ENCODE measurements at regions not wholly inside any gene's neighbourhood (a gene's known extent, or its start where the extent isn't known, plus 50 kb on each side); places are given as distances from the start of the nearest gene placed in this dataset.

DNA sequence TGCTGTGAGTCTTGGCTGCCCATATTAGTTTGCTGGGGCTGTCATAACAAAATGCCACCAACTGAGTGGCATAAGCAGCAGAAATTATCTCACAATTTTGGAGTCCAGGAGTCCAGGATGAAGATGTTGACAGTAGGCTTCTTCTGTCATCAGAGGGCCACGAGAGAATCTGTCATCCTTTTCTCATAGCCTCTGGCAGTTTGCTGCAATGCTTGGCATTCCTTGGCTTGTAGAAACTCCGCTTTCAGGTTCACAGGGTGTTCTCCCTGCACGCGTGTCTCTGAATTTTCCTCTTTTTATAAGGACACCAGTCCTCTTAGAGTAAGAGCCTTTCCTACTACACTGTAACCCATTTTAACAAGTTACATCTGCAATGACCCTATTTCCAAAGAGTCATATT, 838.4 kb downstream of the TFAP2A start:
- H3K9ac ChIP-seq (ENCODE audit: extremely low read depth, insufficient read length, low read length), result no peak overlapping the region
- H2AK5ac ChIP-seq (ENCODE audit: insufficient read length, low read length), result no peak overlapping the region
- no peak overlapping the region for H4K91ac ChIP-seq (ENCODE audit: insufficient read length, low read depth, low read length)
- H3K14ac ChIP-seq (ENCODE audit: insufficient read depth, low read length), result no peak overlapping the region
- no peaks in the 10 kb centered on the region for H3K4me1 ChIP-seq (ENCODE audit: insufficient read depth, low read length)
- H3K9me3 ChIP-seq (ENCODE audit: control insufficient read depth, low read depth, low read length), result no peaks in the 10 kb centered on the region
- H3K23ac ChIP-seq (ENCODE audit: insufficient read length, low read depth, low read length), result no peak overlapping the region
- H3K79me1 ChIP-seq (ENCODE audit: insufficient read depth, low read depth, low read length, poor library complexity, severe bottlenecking), result no peaks in the 10 kb centered on the region
- no peak overlapping the region for H2BK20ac ChIP-seq (ENCODE audit: low read depth, low read length, poor library complexity, severe bottlenecking)
- no peak overlapping the region for H2BK12ac ChIP-seq (ENCODE audit: insufficient read length, low read depth, low read length)
- H3T11ph ChIP-seq (ENCODE audit: low read length), result no peak overlapping the region
- no peak overlapping the region for H2BK5ac ChIP-seq (ENCODE audit: insufficient read length, low read length)
- no peak overlapping the region for H3K27ac ChIP-seq (ENCODE audit: insufficient read length, low read depth, low read length)
- H3K56ac ChIP-seq (ENCODE audit: insufficient read length, low read depth, low read length), result no peak overlapping the region
- H4K8ac ChIP-seq (replicated peaks; ENCODE audit: insufficient read length, low read depth, low read length), result no peak overlapping the region
- Mint-ChIP-seq H3K36me3 (ENCODE audit: insufficient read depth in 1 of 3, low read depth in 3 of 3) (no peaks in the 10 kb centered on the region), H3K9me3 (no peaks in the 10 kb centered on the region), H3K4me1 (no peaks in the 10 kb centered on the region), H3K27me3 (ENCODE audit: low read depth) (no peaks in the 10 kb centered on the region; the same call in 1 of the 2 replicates), H3K27ac (no peak overlapping the region), H3K4me3 (no peak overlapping the region)
- no peak overlapping the region for H3K18ac ChIP-seq (ENCODE audit: insufficient read length, low read depth, low read length)
- no peak overlapping the region for H2BK120ac ChIP-seq (ENCODE audit: low read depth, low read length, poor library complexity, severe bottlenecking)
- no CpG with 5 or more reads among the region's 4 CpGs for WGBS (ENCODE audit: extremely low coverage, insufficient read length, low lambda C conversion rate)
- no peak overlapping the region for H3K4me2 ChIP-seq (ENCODE audit: insufficient read depth, insufficient read length, low read length)
- H2BK15ac ChIP-seq (ENCODE audit: low read depth, low read length), result no peak overlapping the region
- H4K5ac ChIP-seq (ENCODE audit: insufficient read length, low read depth, low read length), result no peak overlapping the region
- no peaks in the 10 kb centered on the region for H4K20me1 ChIP-seq (ENCODE audit: control insufficient read depth, insufficient read depth, insufficient read length)
- H3K4ac ChIP-seq (ENCODE audit: low read depth, low read length), result no peak overlapping the region
- H2AFZ ChIP-seq (ENCODE audit: low read length), result no peak overlapping the region
- no peaks in the 10 kb centered on the region for H3K23me2 ChIP-seq (ENCODE audit: insufficient read length, low read depth, low read length, poor library complexity, severe bottlenecking)
- DNase-seq, result no peak
- H3K79me2 ChIP-seq (ENCODE audit: insufficient read depth, low read length), result no peaks in the 10 kb centered on the region
- no peaks in the 10 kb centered on the region for H3K27me3 ChIP-seq (ENCODE audit: insufficient read depth, low read length)
- TF ChIP-seq CTCF (conservative IDR thresholded peaks at IDR 0.05), result no peak

Data from H9 (cell line).